B cell (primary cell): ENCODE measurements at regions not wholly inside any gene's neighbourhood (a gene's known extent, or its start where the extent isn't known, plus 50 kb on each side); places are given as distances from the start of the nearest gene placed in this dataset.

Source experiments
- ATAC-seq: fragments of 200-7000 bp; cut with Tn5 transposase; one replicate; pipeline ENCODE4 v1.10.0; 2021; ENCODE audit warnings: low read depth, mild to moderate bottlenecking, moderate number of reproducible peaks, moderate library complexity
- CTCF ChIA-PET: fragments of 350-600 bp; sonication (Branson Sonifier 250); formaldehyde crosslinking; loops from one replicate; lab custom pipeline; 2021; ENCODE audit warnings: antibody characterized with exemption, inconsistent platforms; lab: Charles Lee
- POLR2A ChIA-PET: fragments of 350-600 bp; sonication (Branson Sonifier 250); formaldehyde crosslinking; loops from one replicate; lab custom pipeline; 2021; ENCODE audit warnings: antibody characterized with exemption; lab: Charles Lee
- DNase-seq: peaks from one replicate; pipeline ENCODE4 v3.0.0; 2013
- H2AFZ ChIP-seq: 2 replicates; pipeline ENCODE4 v1.6.1; 2012; ENCODE audit warnings: mild to moderate bottlenecking, low read depth, low read length; ENCODE audit not compliant: insufficient read depth, poor library complexity, severe bottlenecking
- H3K27ac ChIP-seq, 2 donors: 1 replicate in 1 of 2; 2 replicates in 1 of 2; pipeline ENCODE4 v1.5.1; 2012 to 2013; ENCODE audit warnings: low read length in 2 of 2, mild to moderate bottlenecking in 2 of 2, moderate library complexity in 1 of 2
- H3K27me3 ChIP-seq, 4 experiments: fragments of 200-600 bp in 1 of 4; sonication (generic) in 1 of 4; replicated peaks in 1 of 4; 1 replicate in 2 of 4; 2 replicates in 2 of 4; pipeline versions ENCODE4 v1.6.1 to v1.7.0; 2013 to 2016; ENCODE audit warnings: low read length in 3 of 4, mild to moderate bottlenecking in 2 of 4, mixed read lengths in 1 of 4, moderate library complexity in 1 of 4; ENCODE audit not compliant: insufficient read depth in 4 of 4, control insufficient read depth in 3 of 4; ENCODE audit errors: control extremely low read depth in 1 of 4
- H3K36me3 ChIP-seq, 2 experiments: replicated peaks in 1 of 2; 1 replicate in 1 of 2; 2 replicates in 1 of 2; pipeline versions ENCODE4 v1.6.1 to v1.7.1; 2013; ENCODE audit warnings: low read length in 1 of 2; ENCODE audit not compliant: insufficient read depth in 2 of 2, control insufficient read depth in 1 of 2; ENCODE audit errors: control extremely low read depth in 1 of 2, extremely low read depth in 1 of 2
- H3K4me1 ChIP-seq, 2 donors: fragments of 200-600 bp in 1 of 2; sonication (generic) in 1 of 2; 1 replicate in 1 of 2; 2 replicates in 1 of 2; pipeline versions ENCODE4 v1.5.1 to v1.6.1; 2013 to 2017; ENCODE audit warnings: low read length in 2 of 2; ENCODE audit not compliant: control insufficient read depth in 2 of 2, insufficient read depth in 2 of 2
- H3K4me2 ChIP-seq: replicated peaks from 2 replicates; pipeline ENCODE3; 2012; ENCODE audit warnings: mild to moderate bottlenecking, low read depth, low read length; ENCODE audit not compliant: poor library complexity, severe bottlenecking
- H3K4me3 ChIP-seq, 5 experiments: fragments of 200-600 bp in 1 of 5; sonication (generic) in 1 of 5; 1 replicate in 3 of 5; 2 replicates in 2 of 5; pipeline versions ENCODE4 v1.5.1 to v1.7.0; 2011 to 2016; ENCODE audit warnings: low read length in 4 of 5, mild to moderate bottlenecking in 4 of 5, low read depth in 2 of 5, control low read depth in 1 of 5, moderate library complexity in 1 of 5; ENCODE audit not compliant: insufficient read depth in 1 of 5; ENCODE audit errors: control extremely low read depth in 1 of 5, extremely low read depth in 1 of 5
- H3K79me2 ChIP-seq: fragments of 200-600 bp; sonication (generic); one replicate; pipeline ENCODE4 v1.6.0; 2016; ENCODE audit warnings: low read length; ENCODE audit not compliant: control insufficient read depth, insufficient read depth
- H3K9ac ChIP-seq: fragments of 200-600 bp; sonication (generic); 2 replicates; pipeline ENCODE4 v1.6.1; 2017; ENCODE audit warnings: mild to moderate bottlenecking, low read length, moderate library complexity
- H3K9me3 ChIP-seq, 3 donors: one replicate each; pipeline versions ENCODE4 v1.6.1 to v1.7.1; 2013; ENCODE audit warnings: low read length in 2 of 3; ENCODE audit not compliant: control insufficient read depth in 2 of 3, insufficient read depth in 1 of 3; ENCODE audit errors: control extremely low read depth in 1 of 3
- H4K20me1 ChIP-seq: 2 replicates; pipeline ENCODE4 v1.6.0; 2012; ENCODE audit warnings: mild to moderate bottlenecking, low read length; ENCODE audit not compliant: insufficient read depth, control insufficient read depth, poor library complexity, severe bottlenecking
- H3K27ac Mint-ChIP-seq: one replicate; pipeline ENCODE4 v1.8.0; 2021; ENCODE audit warnings: mixed read lengths
- H3K27me3 Mint-ChIP-seq: one replicate; pipeline ENCODE4 v1.8.0; 2021; ENCODE audit warnings: mixed read lengths
- H3K4me1 Mint-ChIP-seq: one replicate; pipeline ENCODE4 v1.8.0; 2021; ENCODE audit warnings: mixed read lengths
- H3K4me3 Mint-ChIP-seq: one replicate; pipeline ENCODE4 v1.8.0; 2021; ENCODE audit warnings: mixed read lengths
- H3K9me3 Mint-ChIP-seq: one replicate; pipeline ENCODE4 v1.8.0; 2022; ENCODE audit warnings: mixed read lengths; ENCODE audit not compliant: insufficient read depth
- EZH2 ChIP-seq: IDR thresholded peaks from 2 replicates; pipeline ENCODE4 v1.6.1; 2012; ENCODE audit warnings: borderline replicate concordance, low read depth, mild to moderate bottlenecking, moderate library complexity, low read length; ENCODE audit not compliant: insufficient read depth, poor library complexity, severe bottlenecking
- WGBS: methylation state at CpG from one replicate; pipeline ENCODE4 v1.1.5; 2013; ENCODE audit warnings: missing lambda C conversion rate; ENCODE audit not compliant: insufficient coverage; 5-methylcytosine and 5-hydroxymethylcytosine counted together
- intact Hi-C: fragments of 100-400 bp; cut with micrococcal nuclease; formaldehyde crosslinking; loops from one replicate; pipeline ENCODE4 v1.10.0; 2022
- TF ChIP-seq, protein P1 (sequence below): fragments of 200-600 bp; IDR thresholded peaks from one replicate; pipeline ENCODE4 v1.8.0; 2022; ENCODE audit warnings: antibody characterized with exemption, mild to moderate bottlenecking

DNA sequence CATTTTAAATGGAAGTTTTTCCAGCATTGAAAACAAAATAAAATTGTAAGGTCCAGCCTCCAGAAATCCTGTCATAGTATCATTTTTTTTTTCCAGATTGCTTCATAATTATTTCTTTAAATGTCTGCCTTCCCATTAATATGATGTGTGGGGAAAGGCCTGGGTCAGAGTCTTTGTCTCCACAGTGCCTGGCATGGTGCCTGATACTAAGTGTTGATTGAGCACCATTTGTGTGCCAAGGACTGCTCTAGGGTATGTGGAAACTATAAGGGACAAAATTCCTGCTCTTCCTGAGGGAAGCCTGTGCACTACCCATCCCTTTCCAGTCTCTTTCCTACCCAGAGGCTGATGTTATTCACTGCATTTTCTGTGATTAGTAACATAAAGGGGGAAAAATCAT is 53.1 kb upstream of the BEND4 start:
- no peaks in the 10 kb centered on the region for H3K9me3 ChIP-seq
- no peaks in the 10 kb centered on the region for H3K9me3 Mint-ChIP-seq
- no peak overlapping the region for H3K4me2 ChIP-seq
- no peak overlapping the region for H3K9ac ChIP-seq
- ChIA-PET POLR2A (no interaction called here), CTCF (no interaction called here)
- H3K27me3 Mint-ChIP-seq = peaks cover 2% of the 10 kb centered on the region
- no peaks in the 10 kb centered on the region for H3K36me3 ChIP-seq
- H3K4me3 Mint-ChIP-seq = no peak overlapping the region
- ATAC-seq (no peak), DNase-seq (no peak)
- H3K4me1 ChIP-seq = no peaks in the 10 kb centered on the region
- H3K27ac ChIP-seq = no peak overlapping the region
- H2AFZ ChIP-seq = no peak overlapping the region
- intact Hi-C loops = no loop called here
- no peaks in the 10 kb centered on the region for H3K27me3 ChIP-seq
- H3K27ac Mint-ChIP-seq = no peak overlapping the region
- no peak overlapping the region for H3K4me3 ChIP-seq
- TF ChIP-seq, protein P1, sequence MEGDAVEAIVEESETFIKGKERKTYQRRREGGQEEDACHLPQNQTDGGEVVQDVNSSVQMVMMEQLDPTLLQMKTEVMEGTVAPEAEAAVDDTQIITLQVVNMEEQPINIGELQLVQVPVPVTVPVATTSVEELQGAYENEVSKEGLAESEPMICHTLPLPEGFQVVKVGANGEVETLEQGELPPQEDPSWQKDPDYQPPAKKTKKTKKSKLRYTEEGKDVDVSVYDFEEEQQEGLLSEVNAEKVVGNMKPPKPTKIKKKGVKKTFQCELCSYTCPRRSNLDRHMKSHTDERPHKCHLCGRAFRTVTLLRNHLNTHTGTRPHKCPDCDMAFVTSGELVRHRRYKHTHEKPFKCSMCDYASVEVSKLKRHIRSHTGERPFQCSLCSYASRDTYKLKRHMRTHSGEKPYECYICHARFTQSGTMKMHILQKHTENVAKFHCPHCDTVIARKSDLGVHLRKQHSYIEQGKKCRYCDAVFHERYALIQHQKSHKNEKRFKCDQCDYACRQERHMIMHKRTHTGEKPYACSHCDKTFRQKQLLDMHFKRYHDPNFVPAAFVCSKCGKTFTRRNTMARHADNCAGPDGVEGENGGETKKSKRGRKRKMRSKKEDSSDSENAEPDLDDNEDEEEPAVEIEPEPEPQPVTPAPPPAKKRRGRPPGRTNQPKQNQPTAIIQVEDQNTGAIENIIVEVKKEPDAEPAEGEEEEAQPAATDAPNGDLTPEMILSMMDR = no peak
- no peak for TF ChIP-seq EZH2
- H3K79me2 ChIP-seq = no peaks in the 10 kb centered on the region
- H3K4me1 Mint-ChIP-seq = no peaks in the 10 kb centered on the region
- no peaks in the 10 kb centered on the region for H4K20me1 ChIP-seq

GRCh38 chr4:42216664-42217063 is 64.2 kb upstream of the BEND4 start:
- Histone ChIP-seq H3K79me2 (no peaks in the 10 kb centered on the region), H3K36me3 (no peaks in the 10 kb centered on the region), H3K4me2 (no peak overlapping the region), H3K27ac (no peak overlapping the region), H3K9me3 (no peaks in the 10 kb centered on the region), H3K9ac (no peak overlapping the region), H3K27me3 (no peaks in the 10 kb centered on the region), H3K4me3 (no peak overlapping the region), H4K20me1 (no peaks in the 10 kb centered on the region), H2AFZ (no peak overlapping the region), H3K4me1 (no peaks in the 10 kb centered on the region)
- intact Hi-C loops = no loop called here
- 100% methylated on average over 1 of the region's 2 CpGs for WGBS
- H3K27ac Mint-ChIP-seq = no peak overlapping the region
- no peaks in the 10 kb centered on the region for H3K4me1 Mint-ChIP-seq
- ChIA-PET POLR2A (no interaction called here), CTCF (no interaction called here)
- H3K4me3 Mint-ChIP-seq = no peak overlapping the region
- ATAC-seq (no peak), DNase-seq (no peak)
- H3K9me3 Mint-ChIP-seq = no peaks in the 10 kb centered on the region
- TF ChIP-seq, protein P1 = no peak
- no peak for TF ChIP-seq EZH2
- H3K27me3 Mint-ChIP-seq = no peaks in the 10 kb centered on the region
